Activated CD8-positive, alpha-beta memory T cell treated with anti-CD3 and anti-CD28 coated beads, Interleukin-2, amount 10 ng/mL, durations not matched to agents 7 days and 5 days (primary cell): ENCODE measurements at regions not wholly inside any gene's neighbourhood (a gene's known extent, or its start where the extent isn't known, plus 50 kb on each side); places are given as distances from the start of the nearest gene placed in this dataset.
"Not testable (repeated sequence)": the region's sequence is repeated elsewhere in the genome, so short reads cannot be mapped to it uniquely, and the experiment has no call there.

Experiments used
- ATAC-seq: fragments of 150-1000 bp; cut with Tn5 transposase; one replicate; pipeline ENCODE4 v1.10.0; 2021; ENCODE audit warnings: moderate library complexity
- CTCF ChIA-PET: fragments of 350-600 bp; sonication (Branson Sonifier 250); formaldehyde crosslinking; loops from one replicate; lab custom pipeline; 2021; ENCODE audit warnings: antibody characterized with exemption; lab: Charles Lee
- DNase-seq: peaks from one replicate; pipeline ENCODE4 v3.0.0-alpha.2; 2020
- H3K27ac Mint-ChIP-seq: one replicate; pipeline ENCODE4 v1.8.0; 2021; ENCODE audit warnings: mild to moderate bottlenecking, mixed read lengths
- H3K27me3 Mint-ChIP-seq: one replicate; pipeline ENCODE4 v1.8.0; 2021; ENCODE audit warnings: mixed read lengths
- H3K36me3 Mint-ChIP-seq: one replicate; pipeline ENCODE4 v1.8.0; 2021; ENCODE audit warnings: mild to moderate bottlenecking, mixed read lengths
- H3K4me1 Mint-ChIP-seq: one replicate; pipeline ENCODE4 v1.8.0; 2021; ENCODE audit warnings: mixed read lengths
- H3K4me3 Mint-ChIP-seq: one replicate; pipeline ENCODE4 v1.8.0; 2021; ENCODE audit warnings: mild to moderate bottlenecking, moderate library complexity, mixed read lengths
- H3K9me3 Mint-ChIP-seq: one replicate; pipeline ENCODE4 v1.8.0; 2022; ENCODE audit warnings: low read depth, mixed read lengths

DNA sequence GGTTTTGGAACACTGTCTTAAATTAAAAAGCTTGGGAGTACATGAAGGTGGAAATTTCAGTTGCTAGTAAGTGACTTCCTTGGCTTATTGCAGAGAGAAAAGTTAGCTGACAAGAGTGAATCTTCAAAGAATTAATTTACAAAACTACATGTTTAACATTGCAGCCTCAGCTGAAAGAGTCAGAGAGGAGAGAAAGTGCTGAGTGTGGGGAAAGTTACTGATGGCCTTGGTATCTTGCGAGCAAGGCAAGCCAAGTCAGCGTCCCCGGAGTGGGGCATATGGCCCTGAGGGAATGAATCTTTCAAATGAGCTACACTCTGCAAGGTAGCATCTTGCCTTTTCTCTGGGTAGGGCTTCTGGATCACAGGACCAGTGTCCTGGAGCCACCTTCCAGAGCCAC, 131.3 kb downstream of the LPIN1 start:
- Mint-ChIP-seq H3K36me3 (no peaks in the 10 kb centered on the region), H3K4me1 (no peaks in the 10 kb centered on the region), H3K27me3 (peaks cover 9% of the 10 kb centered on the region), H3K9me3 (no peaks in the 10 kb centered on the region), H3K4me3 (no peak overlapping the region), H3K27ac (no peak overlapping the region)
- ATAC-seq (no peak), DNase-seq (no peak)
- CTCF ChIA-PET = no interaction called here

- ATAC-seq, H3K4me3 Mint-ChIP-seq, DNase-seq, H3K27ac Mint-ChIP-seq, H3K36me3 Mint-ChIP-seq, CTCF ChIA-PET, H3K4me1 Mint-ChIP-seq, H3K27me3 Mint-ChIP-seq, H3K9me3 Mint-ChIP-seq: not testable (repeated sequence)
Observed at GRCh38 chr2:11885253-11885652, 138.8 kb downstream of the LPIN1 start.

DNA sequence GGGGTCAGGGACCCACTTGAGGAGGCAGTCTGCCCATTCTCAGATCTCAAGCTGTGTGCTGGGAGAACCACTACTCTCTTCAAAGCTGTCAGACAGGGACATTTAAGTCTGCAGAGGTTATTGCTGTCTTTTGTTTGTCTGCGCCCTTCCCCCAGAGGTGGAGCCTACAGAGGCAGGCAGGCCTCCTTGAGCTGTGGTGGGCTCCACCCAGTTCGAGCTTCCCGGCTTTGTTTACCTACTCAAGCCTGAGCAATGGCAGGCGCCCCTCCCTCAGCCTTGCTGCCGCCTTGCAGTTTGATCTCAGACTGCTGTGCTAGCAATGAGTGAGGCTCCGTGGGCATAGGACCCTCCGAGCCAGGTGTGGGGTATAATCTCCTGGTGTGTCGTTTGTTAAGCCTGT, 140.5 kb downstream of the LPIN1 start:
- H3K27me3 Mint-ChIP-seq, H3K36me3 Mint-ChIP-seq, H3K4me1 Mint-ChIP-seq, H3K9me3 Mint-ChIP-seq, DNase-seq, ATAC-seq, H3K27ac Mint-ChIP-seq, H3K4me3 Mint-ChIP-seq, CTCF ChIA-PET: not testable (repeated sequence)

- Mint-ChIP-seq H3K27ac (no peak overlapping the region), H3K4me1 (no peaks in the 10 kb centered on the region), H3K27me3 (no peaks in the 10 kb centered on the region), H3K36me3 (peaks cover 3% of the 10 kb centered on the region), H3K4me3 (no peak overlapping the region), H3K9me3 (peaks cover 16% of the 10 kb centered on the region)
- CTCF ChIA-PET = no interaction called here
- DNase-seq = no peak
- ATAC-seq = no peak
Observed at GRCh38 chr2:11889101-11889850, 142.8 kb downstream of the LPIN1 start.

- DNase-seq = no peak
- H3K27ac Mint-ChIP-seq = no peak overlapping the region
- CTCF ChIA-PET = no interaction called here
- ATAC-seq = no peak
- H3K27me3 Mint-ChIP-seq = no peaks in the 10 kb centered on the region
- no peak overlapping the region for H3K4me3 Mint-ChIP-seq
- H3K9me3 Mint-ChIP-seq = peaks cover 16% of the 10 kb centered on the region
- H3K4me1 Mint-ChIP-seq = no peaks in the 10 kb centered on the region
- peaks cover 3% of the 10 kb centered on the region for H3K36me3 Mint-ChIP-seq
Observed at GRCh38 chr2:11889854-11890253, 143.4 kb downstream of the LPIN1 start.

DNA sequence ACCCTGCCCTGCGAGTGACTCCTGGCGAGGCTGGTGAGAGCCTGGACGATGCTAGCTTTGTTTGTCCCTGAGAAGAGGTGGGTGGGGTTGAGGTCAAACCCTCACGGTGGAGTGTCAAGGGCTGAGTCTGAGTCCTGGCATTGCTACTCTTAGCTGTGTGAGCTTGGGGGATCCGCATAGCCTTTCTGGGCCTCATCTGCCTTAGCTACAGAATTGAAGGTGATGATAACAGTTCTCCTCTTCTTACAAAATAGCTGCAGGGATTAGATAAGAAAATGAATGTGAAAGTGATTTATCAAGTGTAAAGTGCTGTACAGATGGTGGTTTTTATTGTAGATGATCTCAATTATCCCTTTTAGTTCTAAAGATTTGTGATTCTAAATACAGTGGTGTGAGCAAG, 144.6 kb downstream of the LPIN1 start:
- Mint-ChIP-seq H3K4me3 (no peak overlapping the region), H3K27ac (no peak overlapping the region), H3K27me3 (no peaks in the 10 kb centered on the region), H3K4me1 (no peaks in the 10 kb centered on the region), H3K36me3 (peaks cover 3% of the 10 kb centered on the region), H3K9me3 (peaks cover 16% of the 10 kb centered on the region)
- CTCF ChIA-PET = no interaction called here
- ATAC-seq (no peak), DNase-seq (no peak)

- no peak overlapping the region for H3K4me3 Mint-ChIP-seq
- CTCF ChIA-PET = no interaction called here
Observed at GRCh38 chr2:11891671-11892440, 145.4 kb downstream of the LPIN1 start.

DNA sequence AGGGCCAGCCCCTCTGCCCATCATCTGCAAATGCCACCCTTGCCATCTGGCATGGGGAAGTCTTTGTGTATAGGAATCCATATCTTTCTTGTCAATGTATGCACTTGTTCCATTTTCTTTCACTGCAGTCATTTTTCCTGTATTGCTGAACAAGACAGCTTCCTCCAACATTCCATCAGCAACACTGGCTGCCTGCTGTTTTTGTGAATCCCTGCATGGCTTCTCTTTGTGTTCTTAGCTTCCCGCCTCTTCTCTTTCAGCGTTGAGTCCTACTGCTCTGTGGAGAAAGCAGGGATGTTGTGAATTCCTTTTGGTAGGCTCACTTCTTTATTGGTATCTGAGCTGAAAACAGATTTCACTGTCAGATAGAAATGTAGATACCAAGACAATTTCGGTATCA, 150.0 kb downstream of the LPIN1 start:
- H3K9me3 Mint-ChIP-seq = peaks cover 7% of the 10 kb centered on the region
- CTCF ChIA-PET = no interaction called here
- DNase-seq = no peak
- no peaks in the 10 kb centered on the region for H3K4me1 Mint-ChIP-seq
- no peaks in the 10 kb centered on the region for H3K36me3 Mint-ChIP-seq
- no peaks in the 10 kb centered on the region for H3K27me3 Mint-ChIP-seq
- H3K27ac Mint-ChIP-seq = no peak overlapping the region
- no peak overlapping the region for H3K4me3 Mint-ChIP-seq
- no peak for ATAC-seq

More at GRCh38 chr2:11891671-11892440, 145.4 kb downstream of the LPIN1 start:
- Mint-ChIP-seq H3K36me3 (peaks cover 3% of the 10 kb centered on the region), H3K27me3 (no peaks in the 10 kb centered on the region), H3K4me1 (no peaks in the 10 kb centered on the region), H3K27ac (no peak overlapping the region), H3K9me3 (peaks cover 16% of the 10 kb centered on the region)
- DNase-seq (no peak), ATAC-seq (no peak)

GRCh38 chr2:11898576-11898975, 152.1 kb downstream of the LPIN1 start:
- no peaks in the 10 kb centered on the region for H3K4me1 Mint-ChIP-seq
- CTCF ChIA-PET = no interaction called here
- no peaks in the 10 kb centered on the region for H3K27me3 Mint-ChIP-seq
- H3K27ac Mint-ChIP-seq = no peak overlapping the region
- H3K4me3 Mint-ChIP-seq = no peak overlapping the region
- ATAC-seq (no peak), DNase-seq (no peak)
- H3K36me3 Mint-ChIP-seq = no peaks in the 10 kb centered on the region
- H3K9me3 Mint-ChIP-seq = peaks cover 2% of the 10 kb centered on the region

GRCh38 chr2:11899264-11899818, 152.9 kb downstream of the LPIN1 start:
- CTCF ChIA-PET = no interaction called here
- Mint-ChIP-seq H3K4me1 (no peaks in the 10 kb centered on the region), H3K36me3 (no peaks in the 10 kb centered on the region), H3K4me3 (no peak overlapping the region), H3K9me3 (no peaks in the 10 kb centered on the region), H3K27me3 (no peaks in the 10 kb centered on the region), H3K27ac (no peak overlapping the region)
- no peak for DNase-seq
- ATAC-seq = no peak

DNA sequence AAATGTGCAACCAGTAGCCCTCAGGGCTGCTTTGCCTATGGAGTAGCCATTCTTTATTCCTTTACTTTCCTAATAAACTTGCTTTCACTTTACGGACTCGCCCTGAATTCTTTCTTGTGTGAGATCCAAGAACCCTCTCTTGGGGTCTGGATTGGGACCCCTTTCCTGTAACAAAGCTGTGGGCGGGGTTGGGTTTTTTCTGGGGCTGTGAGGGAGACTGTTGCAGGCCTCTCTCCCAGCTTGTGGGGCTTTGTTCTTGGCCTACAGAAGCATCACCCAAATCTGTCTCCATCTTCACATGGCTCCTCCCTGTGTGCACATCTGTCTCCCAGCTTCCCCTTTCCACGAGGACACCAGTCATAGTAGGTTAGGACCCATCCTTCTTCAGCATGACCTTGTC, 154.5 kb downstream of the LPIN1 start:
- H3K27ac Mint-ChIP-seq, CTCF ChIA-PET, H3K27me3 Mint-ChIP-seq, H3K9me3 Mint-ChIP-seq, DNase-seq, H3K4me1 Mint-ChIP-seq, H3K36me3 Mint-ChIP-seq, ATAC-seq, H3K4me3 Mint-ChIP-seq: not testable (repeated sequence)

- ATAC-seq = no peak
- DNase-seq = no peak
- no peak overlapping the region for H3K4me3 Mint-ChIP-seq
- no peak overlapping the region for H3K27ac Mint-ChIP-seq
- H3K27me3 Mint-ChIP-seq = no peaks in the 10 kb centered on the region
- H3K36me3 Mint-ChIP-seq = no peaks in the 10 kb centered on the region
- CTCF ChIA-PET = no interaction called here
- H3K4me1 Mint-ChIP-seq = no peaks in the 10 kb centered on the region
- no peaks in the 10 kb centered on the region for H3K9me3 Mint-ChIP-seq
Observed at GRCh38 chr2:11901351-11902069, 155.1 kb downstream of the LPIN1 start.

DNA sequence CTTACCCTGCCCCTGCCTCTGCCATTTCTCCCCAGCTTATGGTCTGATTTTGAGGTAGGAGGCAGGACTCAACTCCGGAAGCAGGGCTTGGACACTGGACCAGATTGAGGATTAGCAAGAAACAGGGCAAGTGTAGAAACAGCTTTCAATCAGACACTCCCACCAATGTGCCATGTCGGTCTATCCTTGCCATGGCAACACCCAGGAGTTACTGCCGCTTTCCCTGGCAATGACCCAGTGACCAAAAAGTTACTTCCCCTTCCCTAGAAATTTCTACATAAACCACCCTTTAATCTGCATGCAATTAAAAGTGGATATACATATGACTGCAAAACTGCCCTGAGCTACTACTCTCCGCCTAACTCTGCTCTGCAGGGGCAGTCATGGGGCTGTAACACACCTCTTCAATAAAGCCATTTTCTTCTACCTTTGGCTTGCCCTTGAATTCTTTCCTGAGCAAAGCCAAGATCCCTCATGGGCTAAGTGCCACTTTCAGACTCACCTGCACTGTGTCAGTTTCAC, 156.7 kb downstream of the LPIN1 start:
- no peak for ATAC-seq

More for the DNA sequence above, 156.7 kb downstream of the LPIN1 start:
- H3K27ac Mint-ChIP-seq = no peak overlapping the region
- no peaks in the 10 kb centered on the region for H3K36me3 Mint-ChIP-seq
- H3K27me3 Mint-ChIP-seq = no peaks in the 10 kb centered on the region
- CTCF ChIA-PET = no interaction called here
- H3K4me1 Mint-ChIP-seq = no peaks in the 10 kb centered on the region
- no peaks in the 10 kb centered on the region for H3K9me3 Mint-ChIP-seq
- no peak overlapping the region for H3K4me3 Mint-ChIP-seq
- no peak for DNase-seq
